IMR-90 (cell line): ENCODE measurements at regions not wholly inside any gene's neighbourhood (a gene's known extent, or its start where the extent isn't known, plus 50 kb on each side); places are given as distances from the start of the nearest gene placed in this dataset.

Source experiments
- ATAC-seq: fragments of 200-7000 bp; cut with Tn5 transposase; 2 replicates; pipeline ENCODE4 v1.9.1; 2020; ENCODE audit warnings: low read depth, mild to moderate bottlenecking, moderate library complexity
- BruUV-seq: library from RNA; stranded (reverse); fragments of 400-500 nt; replicated peaks from 2 replicates; lab custom pipeline; 2021; lab: Mats Ljungman, UMichigan
- CTCF ChIA-PET: fragments of 300-600 bp; formaldehyde crosslinking; extraction: SDS; loops from one replicate; lab custom pipeline; 2021; ENCODE audit warnings: antibody characterized with exemption; lab: Yijun Ruan, JAX
- POLR2A ChIA-PET: fragments of 300-600 bp; sonication (Branson Sonifier 250); formaldehyde crosslinking; loops from one replicate; lab custom pipeline; 2022; ENCODE audit warnings: antibody characterized with exemption; ENCODE audit not compliant: unreplicated experiment; lab: Charles Lee
- DNase-seq: peaks from one replicate; pipeline ENCODE4 v3.0.0; 2013
- H2AFZ ChIP-seq: replicated peaks from 2 replicates; pipeline ENCODE3; 2013; ENCODE audit warnings: low read length, mild to moderate bottlenecking; ENCODE audit not compliant: poor library complexity
- H2AK5ac ChIP-seq: 2 replicates; pipeline ENCODE4 v1.6.1; 2013; ENCODE audit warnings: low read depth, low read length, inconsistent platforms
- H2AK9ac ChIP-seq: replicated peaks from 2 replicates; pipeline ENCODE3; 2013; ENCODE audit warnings: mild to moderate bottlenecking, low read depth, low read length, moderate library complexity; ENCODE audit not compliant: poor library complexity
- H2BK120ac ChIP-seq: 2 replicates; pipeline ENCODE4 v1.6.1; 2013; ENCODE audit warnings: low read depth, low read length, inconsistent platforms
- H2BK15ac ChIP-seq: 3 replicates; pipeline ENCODE4 v1.6.1; 2013; ENCODE audit warnings: low read depth, low read length, inconsistent platforms
- H2BK20ac ChIP-seq: 2 replicates; pipeline ENCODE4 v1.6.1; 2013; ENCODE audit warnings: low read depth, mild to moderate bottlenecking, inconsistent platforms, low read length, moderate library complexity
- H2BK5ac ChIP-seq: 2 replicates; pipeline ENCODE4 v1.6.1; 2013; ENCODE audit warnings: mild to moderate bottlenecking, low read depth, low read length, inconsistent platforms; ENCODE audit not compliant: poor library complexity, severe bottlenecking
- H3K14ac ChIP-seq: replicated peaks from 2 replicates; pipeline ENCODE4 v1.6.1; 2013; ENCODE audit warnings: low read depth, low read length, inconsistent platforms
- H3K18ac ChIP-seq: 2 replicates; pipeline ENCODE4 v1.6.1; 2013; ENCODE audit warnings: low read depth, low read length, control low read depth
- H3K23ac ChIP-seq: 2 replicates; pipeline ENCODE4 v1.6.1; 2013; ENCODE audit warnings: low read depth, low read length, inconsistent platforms
- H3K27ac ChIP-seq: 2 replicates; pipeline ENCODE4 v1.5.1; 2013; ENCODE audit warnings: mild to moderate bottlenecking, control low read depth, low read length; ENCODE audit not compliant: insufficient read depth
- H3K27me3 ChIP-seq: 2 replicates; pipeline ENCODE4 v1.6.1; 2013; ENCODE audit warnings: low read length; ENCODE audit not compliant: control insufficient read depth, insufficient read depth
- H3K36me3 ChIP-seq: 2 replicates; pipeline ENCODE4 v1.6.1; 2013; ENCODE audit warnings: low read length, mixed read lengths; ENCODE audit not compliant: control insufficient read depth, insufficient read depth
- H3K4ac ChIP-seq: 2 replicates; pipeline ENCODE4 v1.6.1; 2013; ENCODE audit warnings: low read depth, low read length, inconsistent platforms
- H3K4me1 ChIP-seq: 2 replicates; pipeline ENCODE4 v1.6.1; 2013; ENCODE audit warnings: low read length, mixed read lengths; ENCODE audit not compliant: control insufficient read depth, insufficient read depth
- H3K4me2 ChIP-seq: 2 replicates; pipeline ENCODE4 v1.6.1; 2013; ENCODE audit warnings: low read depth, mild to moderate bottlenecking, control low read depth, low read length, moderate library complexity
- H3K4me3 ChIP-seq: 2 replicates; pipeline ENCODE4 v1.5.1; 2013; ENCODE audit warnings: low read depth, mild to moderate bottlenecking, control low read depth, low read length, moderate library complexity; ENCODE audit not compliant: insufficient read depth
- H3K56ac ChIP-seq: 2 replicates; pipeline ENCODE4 v1.6.1; 2013; ENCODE audit warnings: low read length, inconsistent platforms; ENCODE audit not compliant: insufficient read depth; ENCODE audit errors: extremely low read depth
- H3K79me1 ChIP-seq, 2 experiments: 2 replicates each; pipeline ENCODE4 v1.6.1; 2013; ENCODE audit warnings: low read length in 2 of 2, inconsistent platforms in 1 of 2, low read depth in 1 of 2
- H3K9ac ChIP-seq: 2 replicates; pipeline ENCODE4 v1.6.1; 2013; ENCODE audit warnings: low read depth, low read length, control low read depth
- H3K9me1 ChIP-seq: 2 replicates; pipeline ENCODE4 v1.6.1; 2013; ENCODE audit warnings: low read length, inconsistent platforms; ENCODE audit not compliant: insufficient read depth
- H3K9me3 ChIP-seq: 2 replicates; pipeline ENCODE4 v1.6.1; 2013; ENCODE audit warnings: low read length; ENCODE audit not compliant: control insufficient read depth, insufficient read depth
- H4K20me1 ChIP-seq: 2 replicates; pipeline ENCODE4 v1.6.1; 2013; ENCODE audit warnings: low read length, inconsistent platforms; ENCODE audit not compliant: insufficient read depth
- H4K5ac ChIP-seq: 2 replicates; pipeline ENCODE4 v1.6.1; 2013; ENCODE audit warnings: mild to moderate bottlenecking, low read depth, low read length, control low read depth
- H4K8ac ChIP-seq, 2 experiments: 2 replicates each; pipeline ENCODE4 v1.6.1; 2013; ENCODE audit warnings: low read depth in 2 of 2, low read length in 2 of 2, control low read depth in 1 of 2, inconsistent platforms in 1 of 2
- H4K91ac ChIP-seq: 2 replicates; pipeline ENCODE4 v1.6.1; 2013; ENCODE audit warnings: low read depth, low read length, inconsistent platforms; ENCODE audit not compliant: insufficient read depth
- CEBPB ChIP-seq: IDR thresholded peaks from 2 replicates; pipeline ENCODE4 v1.6.1; 2012; ENCODE audit warnings: low read depth, low read length, improper control_type of control experiment
- ELK1 ChIP-seq: fragments of 150-350 bp; IDR thresholded peaks from 2 replicates; pipeline ENCODE4 v1.6.1; 2016; ENCODE audit warnings: low read depth, mild to moderate bottlenecking, low read length, moderate library complexity, borderline replicate concordance
- FOS ChIP-seq: fragments of 150-350 bp; IDR thresholded peaks from 2 replicates; pipeline ENCODE4 v1.6.1; 2016; ENCODE audit warnings: low read depth, low read length
- MAFK ChIP-seq: IDR thresholded peaks from 2 replicates; pipeline ENCODE4 v1.6.1; 2012; ENCODE audit warnings: low read depth, low read length, improper control_type of control experiment
- MAZ ChIP-seq: IDR thresholded peaks from 2 replicates; pipeline ENCODE4 v1.6.1; 2012; ENCODE audit warnings: low read depth, mild to moderate bottlenecking, low read length, improper control_type of control experiment, moderate library complexity, borderline replicate concordance
- MXI1 ChIP-seq: IDR thresholded peaks from 2 replicates; pipeline ENCODE4 v1.6.1; 2012; ENCODE audit warnings: low read depth, mild to moderate bottlenecking, low read length, moderate library complexity, borderline replicate concordance
- NFE2L2 ChIP-seq: fragments of 150-350 bp; IDR thresholded peaks from 2 replicates; pipeline ENCODE4 v1.6.1; 2016; ENCODE audit warnings: low read depth, mild to moderate bottlenecking, low read length
- POLR2A ChIP-seq: IDR thresholded peaks from 2 replicates; pipeline ENCODE4 v1.6.1; 2012; ENCODE audit warnings: mild to moderate bottlenecking, low read depth, low read length
- RAD21 ChIP-seq: IDR thresholded peaks from 2 replicates; pipeline ENCODE4 v1.6.1; 2012; ENCODE audit warnings: low read length, improper control_type of control experiment
- RCOR1 ChIP-seq: IDR thresholded peaks from 2 replicates; pipeline ENCODE4 v1.6.1; 2012; ENCODE audit warnings: mild to moderate bottlenecking, low read length, improper control_type of control experiment; ENCODE audit not compliant: insufficient replicate concordance
- RFX5 ChIP-seq: IDR thresholded peaks from 2 replicates; pipeline ENCODE4 v1.8.0; 2012; ENCODE audit warnings: low read depth, mild to moderate bottlenecking, low read length, moderate library complexity
- SMC3 ChIP-seq: fragments of 150-350 bp; IDR thresholded peaks from 2 replicates; pipeline ENCODE4 v1.6.1; 2016; ENCODE audit warnings: low read depth, mild to moderate bottlenecking, antibody characterized with exemption, low read length, moderate library complexity
- USF2 ChIP-seq: fragments of 150-350 bp; IDR thresholded peaks from 2 replicates; pipeline ENCODE4 v1.6.1; 2017; ENCODE audit warnings: mild to moderate bottlenecking, antibody characterized with exemption, low read length, low read depth
- WGBS, 2 experiments: methylation state at CpG; one replicate each; pipeline versions ENCODE4 v1.1.5 to v1.1.7; 2013; ENCODE audit warnings: missing lambda C conversion rate in 2 of 2; ENCODE audit not compliant: insufficient read length in 1 of 2; ENCODE audit errors: extremely low coverage in 2 of 2; 5-methylcytosine and 5-hydroxymethylcytosine counted together
- dilution Hi-C: fragments of 300-500 bp; cut with HindIII; formaldehyde crosslinking; loops from one replicate; pipeline ENCODE4 v1.14.3; 2018; ENCODE audit warnings: low sequenced_read_pairs; ENCODE audit not compliant: unreplicated experiment
- in situ Hi-C: fragments of 300-500 bp; cut with MboI; formaldehyde crosslinking; loops from 3 replicates; pipeline ENCODE4 v1.14.3; 2019; ENCODE audit warnings: low sequenced_read_pairs, inconsistent platforms, mixed read lengths
- intact Hi-C: fragments of 100-400 bp; cut with micrococcal nuclease; formaldehyde crosslinking; loops from 2 replicates; pipeline ENCODE4 v1.10.0; 2022
- TF ChIP-seq, protein P1 (sequence below): conservative IDR thresholded peaks from 2 replicates; pipeline ENCODE4 v1.5.1; 2012; ENCODE audit warnings: mild to moderate bottlenecking, low read depth, low read length, improper control_type of control experiment

- Histone ChIP-seq H3K4me3 (no peak overlapping the region), H3K36me3 (no peaks in the 10 kb centered on the region), H3K79me1 (no peaks in the 10 kb centered on the region), H3K18ac (no peak overlapping the region), H4K20me1 (no peaks in the 10 kb centered on the region), H3K14ac (no peak overlapping the region), H3K23ac (no peak overlapping the region), H3K27me3 (peaks cover 18% of the 10 kb centered on the region), H3K4me1 (no peaks in the 10 kb centered on the region; the same call in 1 of the 2 replicates), H2AFZ (no peak overlapping the region), H4K91ac (no peak overlapping the region), H3K9ac (no peak overlapping the region), H2BK120ac (no peak overlapping the region), H2BK5ac (no peak overlapping the region), H3K56ac (no peak overlapping the region), H2BK15ac (no peak overlapping the region), H3K27ac (no peak overlapping the region), H3K4ac (no peak overlapping the region), H3K9me1 (no peaks in the 10 kb centered on the region), H3K4me2 (no peak overlapping the region), H2BK20ac (no peak overlapping the region), H2AK9ac (no peak overlapping the region), H3K9me3 (no peaks in the 10 kb centered on the region), H2AK5ac (no peak overlapping the region), H4K5ac (no peak overlapping the region), H4K8ac (no peak overlapping the region)
- ATAC-seq (no peak), DNase-seq (no peak)
- CTCF ChIA-PET = no interaction called here
- BruUV-seq = no TSS peak
- in situ Hi-C loops (no loop called here), intact Hi-C loops (no loop called here), dilution Hi-C loops (no loop called here)
- TF ChIP-seq ELK1 (no peak), SMC3 (no peak), RFX5 (no peak), POLR2A (no peak), FOS (no peak), USF2 (no peak), RAD21 (no peak), RCOR1 (no peak), MXI1 (no peak), MAFK (no peak), MAZ (no peak), CEBPB (no peak), NFE2L2 (no peak)
- TF ChIP-seq, protein P1, sequence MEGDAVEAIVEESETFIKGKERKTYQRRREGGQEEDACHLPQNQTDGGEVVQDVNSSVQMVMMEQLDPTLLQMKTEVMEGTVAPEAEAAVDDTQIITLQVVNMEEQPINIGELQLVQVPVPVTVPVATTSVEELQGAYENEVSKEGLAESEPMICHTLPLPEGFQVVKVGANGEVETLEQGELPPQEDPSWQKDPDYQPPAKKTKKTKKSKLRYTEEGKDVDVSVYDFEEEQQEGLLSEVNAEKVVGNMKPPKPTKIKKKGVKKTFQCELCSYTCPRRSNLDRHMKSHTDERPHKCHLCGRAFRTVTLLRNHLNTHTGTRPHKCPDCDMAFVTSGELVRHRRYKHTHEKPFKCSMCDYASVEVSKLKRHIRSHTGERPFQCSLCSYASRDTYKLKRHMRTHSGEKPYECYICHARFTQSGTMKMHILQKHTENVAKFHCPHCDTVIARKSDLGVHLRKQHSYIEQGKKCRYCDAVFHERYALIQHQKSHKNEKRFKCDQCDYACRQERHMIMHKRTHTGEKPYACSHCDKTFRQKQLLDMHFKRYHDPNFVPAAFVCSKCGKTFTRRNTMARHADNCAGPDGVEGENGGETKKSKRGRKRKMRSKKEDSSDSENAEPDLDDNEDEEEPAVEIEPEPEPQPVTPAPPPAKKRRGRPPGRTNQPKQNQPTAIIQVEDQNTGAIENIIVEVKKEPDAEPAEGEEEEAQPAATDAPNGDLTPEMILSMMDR = no peak
- POLR2A ChIA-PET = no interaction called here
- 63% methylated on average over 2 of the region's 9 CpGs; no CpG with 5 or more reads in 1 of the 2 experiments for WGBS, 2 experiments
Measured at GRCh38 chr20:48394415-48395081, 433.3 kb downstream of the PREX1 start.
